H9 (cell line): ENCODE measurements at regions not wholly inside any gene's neighbourhood (a gene's known extent, or its start where the extent isn't known, plus 50 kb on each side); places are given as distances from the start of the nearest gene placed in this dataset.

Experiments
- DNase-seq: peaks from one replicate; pipeline ENCODE4 v3.0.0-alpha.2; 2017
- H2AFZ ChIP-seq: one replicate; pipeline ENCODE4 v1.6.1; 2013; ENCODE audit warnings: mild to moderate bottlenecking, low read length, control low read depth, moderate library complexity
- H2AK5ac ChIP-seq: 2 replicates; pipeline ENCODE4 v1.6.1; 2013; ENCODE audit warnings: low read length, control low read depth, mixed read lengths; ENCODE audit not compliant: insufficient read length
- H2BK120ac ChIP-seq: one replicate; pipeline ENCODE4 v1.6.1; 2013; ENCODE audit warnings: low read depth, mild to moderate bottlenecking, low read length, control low read depth, inconsistent platforms; ENCODE audit not compliant: poor library complexity, severe bottlenecking
- H2BK12ac ChIP-seq: 2 replicates; pipeline ENCODE4 v1.6.1; 2013; ENCODE audit warnings: low read length, control low read depth, mixed read lengths, low read depth; ENCODE audit not compliant: insufficient read length
- H2BK15ac ChIP-seq: 2 replicates; pipeline ENCODE4 v1.6.1; 2013; ENCODE audit warnings: low read depth, low read length, control low read depth
- H2BK20ac ChIP-seq: one replicate; pipeline ENCODE4 v1.6.1; 2013; ENCODE audit warnings: low read depth, mild to moderate bottlenecking, low read length, control low read depth, inconsistent platforms; ENCODE audit not compliant: poor library complexity, severe bottlenecking
- H2BK5ac ChIP-seq: 2 replicates; pipeline ENCODE4 v1.6.1; 2013; ENCODE audit warnings: low read length, control low read depth, mixed read lengths; ENCODE audit not compliant: insufficient read length
- H3K14ac ChIP-seq: 2 replicates; pipeline ENCODE4 v1.6.1; 2013; ENCODE audit warnings: low read length, control low read depth; ENCODE audit not compliant: insufficient read depth
- H3K18ac ChIP-seq: 2 replicates; pipeline ENCODE4 v1.6.1; 2013; ENCODE audit warnings: low read depth, mild to moderate bottlenecking, mixed read lengths, low read length, control low read depth; ENCODE audit not compliant: insufficient read length
- H3K23ac ChIP-seq: 2 replicates; pipeline ENCODE4 v1.6.1; 2013; ENCODE audit warnings: low read length, control low read depth, mixed read lengths, low read depth; ENCODE audit not compliant: insufficient read length
- H3K23me2 ChIP-seq: 2 replicates; pipeline ENCODE4 v1.6.1; 2013; ENCODE audit warnings: low read depth, mild to moderate bottlenecking, mixed read lengths, low read length, control low read depth; ENCODE audit not compliant: insufficient read length, poor library complexity, severe bottlenecking
- H3K27ac ChIP-seq: 2 replicates; pipeline ENCODE4 v1.5.1; 2013; ENCODE audit warnings: low read length, control low read depth, mixed read lengths, low read depth; ENCODE audit not compliant: insufficient read length
- H3K27me3 ChIP-seq: 2 replicates; pipeline ENCODE4 v1.6.1; 2013; ENCODE audit warnings: low read length, control low read depth, inconsistent platforms; ENCODE audit not compliant: insufficient read depth
- H3K4ac ChIP-seq: 2 replicates; pipeline ENCODE4 v1.6.1; 2013; ENCODE audit warnings: low read depth, mild to moderate bottlenecking, control low read depth, inconsistent platforms, low read length, moderate library complexity
- H3K4me1 ChIP-seq: 2 replicates; pipeline ENCODE4 v1.6.1; 2013; ENCODE audit warnings: low read length, control low read depth, inconsistent platforms; ENCODE audit not compliant: insufficient read depth
- H3K4me2 ChIP-seq: 2 replicates; pipeline ENCODE4 v1.6.1; 2013; ENCODE audit warnings: low read length, control low read depth, mixed read lengths; ENCODE audit not compliant: insufficient read length, insufficient read depth
- H3K56ac ChIP-seq: 2 replicates; pipeline ENCODE4 v1.6.1; 2013; ENCODE audit warnings: low read depth, mild to moderate bottlenecking, mixed read lengths, low read length, control low read depth; ENCODE audit not compliant: insufficient read length
- H3K79me1 ChIP-seq: 2 replicates; pipeline ENCODE4 v1.6.1; 2013; ENCODE audit warnings: low read depth, mild to moderate bottlenecking, moderate library complexity, low read length, control low read depth, inconsistent platforms; ENCODE audit not compliant: insufficient read depth, poor library complexity, severe bottlenecking
- H3K79me2 ChIP-seq: 2 replicates; pipeline ENCODE4 v1.6.1; 2013; ENCODE audit warnings: low read length, control low read depth, inconsistent platforms; ENCODE audit not compliant: insufficient read depth
- H3K9ac ChIP-seq: 2 replicates; pipeline ENCODE4 v1.6.1; 2013; ENCODE audit warnings: low read length, control low read depth, mixed read lengths; ENCODE audit not compliant: insufficient read length; ENCODE audit errors: extremely low read depth
- H3K9me3 ChIP-seq: one replicate; pipeline ENCODE4 v1.6.1; 2013; ENCODE audit warnings: low read depth, low read length, inconsistent platforms; ENCODE audit not compliant: control insufficient read depth
- H3T11ph ChIP-seq: one replicate; pipeline ENCODE4 v1.6.1; 2013; ENCODE audit warnings: mild to moderate bottlenecking, low read length, control low read depth, inconsistent platforms
- H4K20me1 ChIP-seq: one replicate; pipeline ENCODE4 v1.6.1; 2013; ENCODE audit not compliant: control insufficient read depth, insufficient read length, insufficient read depth
- H4K5ac ChIP-seq: 2 replicates; pipeline ENCODE4 v1.6.1; 2013; ENCODE audit warnings: low read depth, mild to moderate bottlenecking, mixed read lengths, low read length, control low read depth; ENCODE audit not compliant: insufficient read length
- H4K8ac ChIP-seq: replicated peaks from 2 replicates; pipeline ENCODE4 v1.6.1; 2013; ENCODE audit warnings: low read length, control low read depth, mixed read lengths, low read depth; ENCODE audit not compliant: insufficient read length
- H4K91ac ChIP-seq: 2 replicates; pipeline ENCODE4 v1.6.1; 2013; ENCODE audit warnings: low read depth, mild to moderate bottlenecking, moderate library complexity, mixed read lengths, low read length, control low read depth; ENCODE audit not compliant: insufficient read length
- H3K27ac Mint-ChIP-seq, 3 experiments: 2 replicates in 2 of 3; 3 replicates in 1 of 3; pipeline ENCODE4 v1.8.0; 2020 to 2021; ENCODE audit warnings: mixed read lengths in 3 of 3, mild to moderate bottlenecking in 1 of 3, moderate library complexity in 1 of 3
- H3K27me3 Mint-ChIP-seq: 2 replicates; pipeline ENCODE4 v1.8.0; 2021; ENCODE audit warnings: low read depth, mild to moderate bottlenecking, moderate library complexity, mixed read lengths
- H3K36me3 Mint-ChIP-seq, 3 experiments: 2 replicates in 2 of 3; 3 replicates in 1 of 3; pipeline ENCODE4 v1.8.0; 2020 to 2021; ENCODE audit warnings: low read depth in 3 of 3, mixed read lengths in 3 of 3; ENCODE audit not compliant: insufficient read depth in 1 of 3
- H3K4me1 Mint-ChIP-seq, 2 experiments: 2 replicates each; pipeline ENCODE4 v1.8.0; 2020; ENCODE audit warnings: mixed read lengths in 2 of 2
- H3K4me3 Mint-ChIP-seq, 2 experiments: 2 replicates in 1 of 2; 3 replicates in 1 of 2; pipeline ENCODE4 v1.8.0; 2020 to 2021; ENCODE audit warnings: mild to moderate bottlenecking in 2 of 2, mixed read lengths in 2 of 2, moderate library complexity in 1 of 2
- H3K9me3 Mint-ChIP-seq, 2 experiments: 2 replicates in 1 of 2; 3 replicates in 1 of 2; pipeline ENCODE4 v1.8.0; 2020; ENCODE audit warnings: mild to moderate bottlenecking in 2 of 2, mixed read lengths in 2 of 2, moderate library complexity in 1 of 2
- WGBS: extraction: QIAGEN DNeasy Blood & Tissue Kit; methylation state at CpG from one replicate; pipeline ENCODE4 v1.1.7; 2013; ENCODE audit warnings: missing lambda C conversion rate, low lambda C conversion rate, mixed read lengths; ENCODE audit not compliant: insufficient read length; ENCODE audit errors: extremely low coverage; 5-methylcytosine and 5-hydroxymethylcytosine counted together
- TF ChIP-seq, protein P1 (sequence below): fragments of 200-600 bp; sonication (generic); conservative IDR thresholded peaks from 3 replicates; pipeline ENCODE4 v1.8.0; 2021; ENCODE audit warnings: antibody characterized with exemption, mild to moderate bottlenecking

DNA sequence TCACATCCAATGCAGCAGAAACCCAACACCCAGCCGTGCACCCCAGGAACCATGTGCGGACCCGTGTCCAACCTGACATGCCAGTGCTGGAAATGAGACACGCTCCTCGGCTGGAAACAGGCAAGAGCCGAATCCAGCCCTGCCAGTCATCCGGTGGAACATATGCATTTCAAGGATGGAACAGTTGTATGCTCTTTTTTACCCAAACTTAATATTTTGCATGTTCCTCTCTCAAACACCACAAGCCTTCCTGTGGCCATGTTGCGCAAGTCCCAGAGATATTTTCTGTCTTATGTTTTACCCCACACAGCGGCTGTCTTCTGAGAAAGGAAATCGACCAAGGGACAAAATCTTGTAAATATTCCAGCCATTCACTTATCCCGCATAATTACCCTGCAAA, 196.9 kb downstream of the BCL11B start:
- no CpG with 5 or more reads among the region's 11 CpGs for WGBS
- Histone ChIP-seq H3K9ac (no peak overlapping the region), H4K91ac (no peak overlapping the region), H4K20me1 (no peaks in the 10 kb centered on the region), H3K9me3 (no peaks in the 10 kb centered on the region), H3T11ph (no peak overlapping the region), H3K79me2 (no peaks in the 10 kb centered on the region), H3K4ac (no peak overlapping the region), H2BK15ac (no peak overlapping the region), H2AFZ (no peak overlapping the region), H4K5ac (no peak overlapping the region), H3K4me2 (no peak overlapping the region), H3K27me3 (no peaks in the 10 kb centered on the region), H3K56ac (no peak overlapping the region), H2BK12ac (no peak overlapping the region), H3K23me2 (no peaks in the 10 kb centered on the region), H4K8ac (no peak overlapping the region), H2AK5ac (no peak overlapping the region), H3K14ac (no peak overlapping the region), H3K23ac (no peak overlapping the region), H2BK5ac (no peak overlapping the region), H3K79me1 (no peaks in the 10 kb centered on the region), H3K4me1 (no peaks in the 10 kb centered on the region; the same call in 1 of the 2 replicates), H2BK120ac (no peak overlapping the region), H3K27ac (no peak overlapping the region), H2BK20ac (no peak overlapping the region), H3K18ac (no peak overlapping the region)
- Mint-ChIP-seq H3K27ac (peak overlapping the region in 1 of 3 experiments; percentile 46; a peak in 1 of 7 replicates), H3K4me1 (no peaks in the 10 kb centered on the region), H3K36me3 (peaks cover 0 to 5% (median 0%) of the 10 kb centered on the region in 3 experiments; a peak in 2 of 7 replicates), H3K9me3 (peaks cover 0 to 12% of the 10 kb centered on the region in 2 experiments), H3K27me3 (no peaks in the 10 kb centered on the region), H3K4me3 (no peak overlapping the region)
- no peak for DNase-seq
- TF ChIP-seq, protein P1, sequence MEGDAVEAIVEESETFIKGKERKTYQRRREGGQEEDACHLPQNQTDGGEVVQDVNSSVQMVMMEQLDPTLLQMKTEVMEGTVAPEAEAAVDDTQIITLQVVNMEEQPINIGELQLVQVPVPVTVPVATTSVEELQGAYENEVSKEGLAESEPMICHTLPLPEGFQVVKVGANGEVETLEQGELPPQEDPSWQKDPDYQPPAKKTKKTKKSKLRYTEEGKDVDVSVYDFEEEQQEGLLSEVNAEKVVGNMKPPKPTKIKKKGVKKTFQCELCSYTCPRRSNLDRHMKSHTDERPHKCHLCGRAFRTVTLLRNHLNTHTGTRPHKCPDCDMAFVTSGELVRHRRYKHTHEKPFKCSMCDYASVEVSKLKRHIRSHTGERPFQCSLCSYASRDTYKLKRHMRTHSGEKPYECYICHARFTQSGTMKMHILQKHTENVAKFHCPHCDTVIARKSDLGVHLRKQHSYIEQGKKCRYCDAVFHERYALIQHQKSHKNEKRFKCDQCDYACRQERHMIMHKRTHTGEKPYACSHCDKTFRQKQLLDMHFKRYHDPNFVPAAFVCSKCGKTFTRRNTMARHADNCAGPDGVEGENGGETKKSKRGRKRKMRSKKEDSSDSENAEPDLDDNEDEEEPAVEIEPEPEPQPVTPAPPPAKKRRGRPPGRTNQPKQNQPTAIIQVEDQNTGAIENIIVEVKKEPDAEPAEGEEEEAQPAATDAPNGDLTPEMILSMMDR: no peak
